Right hindlimb (tissue), 1 donor: ENCODE measurements at regions not wholly inside any gene's neighbourhood (a gene's known extent, or its start where the extent isn't known, plus 50 kb on each side); places are given as distances from the start of the nearest gene placed in this dataset.

Source experiments
- DNase-seq: peaks from one replicate; pipeline ENCODE4 v3.0.0-alpha.2; 2018

- DNase-seq, result no peak
These were observed 352.3 kb downstream of the GRXCR1 start for GRCh38 chr4:43244688-43245382.

- DNase-seq, result no peak
These were observed 359.3 kb downstream of the GRXCR1 start for GRCh38 chr4:43251841-43252240.

- DNase-seq, result no peak
These were observed 361.0 kb downstream of the GRXCR1 start for GRCh38 chr4:43253541-43253940.

- no peak for DNase-seq
These were observed 372.2 kb downstream of the GRXCR1 start for GRCh38 chr4:43264730-43265129.

GRCh38 chr4:43271946-43272345, 379.4 kb downstream of the GRXCR1 start:
- no peak for DNase-seq

- no peak for DNase-seq
These were observed 381.9 kb downstream of the GRXCR1 start for GRCh38 chr4:43274376-43274775.

- DNase-seq, result no peak
These were observed 383.3 kb downstream of the GRXCR1 start for GRCh38 chr4:43275779-43276178.

- DNase-seq, result no peak
These were observed 383.8 kb downstream of the GRXCR1 start for GRCh38 chr4:43276321-43276720.

- no peak for DNase-seq
These were observed 384.5 kb downstream of the GRXCR1 start for GRCh38 chr4:43277003-43277402.

GRCh38 chr4:43282534-43282933, 390.0 kb downstream of the GRXCR1 start:
- DNase-seq, result no peak

- no peak for DNase-seq
These were observed 393.6 kb downstream of the GRXCR1 start for GRCh38 chr4:43286137-43286536.

GRCh38 chr4:43296946-43297528, 404.5 kb downstream of the GRXCR1 start:
- no peak for DNase-seq

GRCh38 chr4:43316813-43317212, 424.3 kb downstream of the GRXCR1 start:
- DNase-seq, result no peak

GRCh38 chr4:43325220-43325967, 432.9 kb downstream of the GRXCR1 start:
- no peak for DNase-seq

GRCh38 chr4:43330288-43330687, 437.8 kb downstream of the GRXCR1 start:
- no peak for DNase-seq

GRCh38 chr4:43331226-43332051, 438.9 kb downstream of the GRXCR1 start:
- no peak for DNase-seq

GRCh38 chr4:43332052-43332425, 439.5 kb downstream of the GRXCR1 start:
- DNase-seq, result no peak

GRCh38 chr4:43337707-43338106, 445.2 kb downstream of the GRXCR1 start:
- DNase-seq, result no peak

- DNase-seq, result no peak
These were observed 446.9 kb downstream of the GRXCR1 start for GRCh38 chr4:43339435-43339834.

GRCh38 chr4:43341741-43342140, 449.2 kb downstream of the GRXCR1 start:
- DNase-seq, result no peak

GRCh38 chr4:43343298-43343697, 450.8 kb downstream of the GRXCR1 start:
- no peak for DNase-seq

- DNase-seq, result no peak
These were observed 452.9 kb downstream of the GRXCR1 start for GRCh38 chr4:43345323-43345925.

- no peak for DNase-seq
These were observed 456.1 kb downstream of the GRXCR1 start for GRCh38 chr4:43348591-43348990.
